ENCODE measurements at regions not wholly inside any gene's neighbourhood (a gene's known extent, or its start where the extent isn't known, plus 50 kb on each side); places are given as distances from the start of the nearest gene placed in this dataset.

DNA sequence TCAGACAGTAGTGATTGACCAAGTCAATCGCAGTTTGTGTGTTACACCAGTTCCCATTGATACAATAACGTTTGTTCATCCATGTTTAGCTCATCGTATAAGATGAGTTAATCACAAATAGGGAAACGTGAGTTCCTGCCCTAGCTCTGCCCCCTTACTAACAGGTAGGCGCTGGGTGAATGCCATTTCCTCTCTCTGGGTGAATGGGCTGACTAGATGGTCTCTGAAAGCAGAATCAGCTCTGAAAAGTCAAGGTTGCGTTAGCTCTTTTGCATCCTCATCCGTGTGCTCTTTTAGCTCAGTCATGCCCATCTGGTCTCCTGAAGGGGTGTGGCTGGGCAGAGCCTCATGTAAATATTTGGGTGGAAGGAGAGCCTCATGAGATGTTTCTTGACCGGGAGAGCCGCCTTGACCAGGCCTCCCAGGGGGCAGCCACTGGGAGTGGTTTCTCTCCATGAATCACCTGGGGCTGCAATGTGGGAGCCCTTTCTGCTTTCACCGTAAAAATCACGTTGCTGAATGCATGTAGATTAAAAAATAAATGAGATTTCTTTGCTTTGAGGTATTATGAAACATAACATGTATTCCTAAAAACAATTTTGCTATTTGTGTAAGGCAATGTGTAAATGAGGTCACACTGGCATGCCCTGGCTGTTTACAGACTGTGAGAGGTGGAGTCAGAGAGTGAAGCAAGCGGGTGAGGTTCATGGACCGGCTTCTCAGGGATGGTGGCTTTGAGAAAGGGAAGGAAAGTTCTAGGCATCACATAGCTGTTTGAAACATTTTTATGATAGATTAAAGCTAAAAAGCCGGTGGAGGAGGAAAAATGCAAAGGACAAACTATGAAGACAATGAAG, 108.4 kb upstream of the RASGRP1 start:
- no peak for DNase-seq

DNA sequence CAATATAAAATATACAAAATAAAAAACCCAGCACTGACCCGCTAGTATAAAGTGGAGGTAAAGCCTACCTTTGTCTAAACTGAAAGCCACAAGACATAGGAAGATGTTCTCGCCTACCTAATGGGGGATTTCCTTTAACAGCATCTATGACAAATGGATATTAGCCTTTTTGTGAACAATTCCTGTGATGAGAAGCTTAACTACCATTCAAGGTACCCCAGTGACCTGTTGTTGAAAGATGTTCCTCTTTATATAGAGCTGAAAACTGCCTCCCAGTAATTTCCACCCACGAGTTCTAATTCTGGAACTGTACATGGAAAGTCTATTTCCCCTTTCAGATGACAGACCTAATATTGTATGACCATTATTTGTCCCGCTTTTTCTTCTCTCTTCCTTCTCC, 109.8 kb upstream of the RASGRP1 start:
- no peak for DNase-seq

DNA sequence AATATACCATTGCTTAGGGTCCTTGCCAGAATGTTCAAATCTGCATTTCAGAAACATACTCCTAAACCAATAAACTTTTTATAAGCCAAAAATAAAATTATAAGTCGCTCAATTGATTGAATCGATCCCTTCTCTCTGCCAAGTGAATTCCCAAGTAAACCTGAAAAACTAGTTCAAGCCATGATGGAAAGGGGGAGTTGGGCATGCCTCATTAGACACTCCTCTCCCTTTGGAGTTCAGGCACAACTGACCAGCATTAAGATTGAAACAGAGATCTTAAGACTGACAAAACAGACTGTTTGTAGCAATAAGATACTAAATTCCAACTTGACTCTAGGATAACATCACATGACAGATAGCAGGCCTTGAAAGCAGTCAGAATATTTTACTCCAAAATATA, 113.7 kb upstream of the RASGRP1 start:
- no peak for DNase-seq

DNA sequence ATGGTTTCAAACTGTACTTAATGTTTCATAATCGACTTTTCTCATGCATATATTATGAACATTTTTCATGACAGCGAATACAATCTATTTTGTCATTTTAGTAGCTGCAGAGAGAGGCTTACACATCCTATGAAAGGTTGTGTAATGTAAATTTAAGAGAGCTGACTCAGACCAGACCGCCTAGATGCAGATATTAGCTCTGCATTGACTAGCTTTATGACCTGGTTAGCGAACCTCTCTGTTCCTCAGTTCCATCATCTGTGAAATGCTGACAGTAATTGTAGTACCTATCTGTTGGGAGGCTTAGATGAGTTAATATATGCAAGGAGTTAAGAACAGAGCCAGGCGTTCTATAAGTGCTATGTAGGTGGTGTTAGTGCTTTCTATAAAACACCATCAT, 116.2 kb upstream of the RASGRP1 start:
- DNase-seq = no peak

DNA sequence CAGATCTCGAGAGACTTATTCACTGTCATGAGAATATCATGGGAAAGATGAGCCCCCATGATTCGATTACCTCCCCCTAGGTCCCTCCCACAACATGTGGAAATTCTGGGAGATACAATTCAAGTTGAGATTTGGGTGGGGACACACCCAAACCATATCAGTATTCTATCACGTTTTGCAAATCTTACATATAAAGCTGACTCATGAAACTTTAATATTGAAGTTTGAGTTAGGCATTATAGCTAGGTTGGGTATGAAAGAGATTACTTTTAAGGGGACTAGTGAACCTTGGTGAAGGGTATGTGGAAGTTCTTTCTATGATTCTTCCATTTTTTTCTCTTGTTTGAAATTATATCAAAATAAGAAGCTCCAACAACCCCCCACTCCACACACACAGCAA, 117.7 kb upstream of the RASGRP1 start:
- no peak for DNase-seq

DNA sequence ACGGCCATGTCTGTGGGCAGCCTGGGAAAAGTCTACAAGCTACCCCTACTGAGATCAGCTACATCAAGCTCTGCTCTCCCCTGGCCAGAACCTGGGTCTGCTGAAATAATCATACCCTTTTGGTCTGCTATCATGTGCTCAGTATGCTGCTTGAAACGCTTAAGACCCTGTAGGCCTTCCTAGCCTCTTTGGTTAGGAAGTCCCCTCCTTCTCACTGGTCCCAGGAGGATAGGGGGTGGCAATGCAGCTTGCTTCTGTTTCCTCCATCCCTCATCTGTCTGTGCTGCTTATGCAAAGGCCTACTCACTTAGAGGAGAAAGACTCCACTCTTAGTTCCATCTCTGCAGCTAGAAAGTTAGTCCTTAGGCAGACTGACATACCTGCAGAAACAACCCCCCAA, 118.2 kb upstream of the RASGRP1 start:
- DNase-seq = no peak

DNA sequence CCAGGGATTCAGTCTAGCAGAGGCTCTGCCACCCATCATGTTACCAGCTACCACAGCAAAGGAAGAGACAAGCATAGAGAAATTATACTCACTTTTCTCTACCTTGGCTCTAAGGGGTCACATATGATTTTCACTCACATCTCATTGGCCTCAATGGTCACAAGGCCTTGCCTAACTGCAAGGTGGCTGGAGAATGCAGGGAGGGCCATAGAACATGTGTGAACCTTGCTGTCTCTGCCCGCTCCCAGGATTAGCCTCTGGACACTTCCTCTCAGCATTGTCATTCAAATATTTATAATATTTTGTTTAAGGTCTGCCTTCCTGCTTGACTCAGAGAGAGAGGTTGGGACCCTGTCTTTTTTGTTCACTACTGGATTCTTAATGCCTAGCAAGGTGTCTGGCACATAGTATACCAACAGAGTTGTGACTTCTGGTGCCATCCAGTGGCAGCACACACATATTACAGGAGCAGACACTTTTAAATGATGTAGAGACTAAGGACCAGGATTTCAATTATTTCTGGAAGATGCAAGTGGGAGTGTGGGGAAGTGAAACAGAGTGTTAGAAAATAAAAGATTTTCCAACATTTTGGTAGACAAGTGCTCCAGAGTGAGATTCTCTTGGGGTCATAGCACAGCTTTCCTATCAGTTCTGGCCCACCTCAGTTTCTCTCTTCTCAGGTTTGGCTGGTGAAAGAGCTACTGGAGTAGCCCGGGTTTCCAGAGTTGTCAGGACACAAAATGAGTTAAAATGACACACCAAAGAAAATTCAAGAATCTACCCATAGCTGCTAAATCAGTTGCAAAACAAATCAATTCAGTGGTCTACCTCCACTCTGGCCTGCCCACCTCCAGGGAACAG, 119.0 kb upstream of the RASGRP1 start:
- peak; percentile 66 for DNase-seq

DNA sequence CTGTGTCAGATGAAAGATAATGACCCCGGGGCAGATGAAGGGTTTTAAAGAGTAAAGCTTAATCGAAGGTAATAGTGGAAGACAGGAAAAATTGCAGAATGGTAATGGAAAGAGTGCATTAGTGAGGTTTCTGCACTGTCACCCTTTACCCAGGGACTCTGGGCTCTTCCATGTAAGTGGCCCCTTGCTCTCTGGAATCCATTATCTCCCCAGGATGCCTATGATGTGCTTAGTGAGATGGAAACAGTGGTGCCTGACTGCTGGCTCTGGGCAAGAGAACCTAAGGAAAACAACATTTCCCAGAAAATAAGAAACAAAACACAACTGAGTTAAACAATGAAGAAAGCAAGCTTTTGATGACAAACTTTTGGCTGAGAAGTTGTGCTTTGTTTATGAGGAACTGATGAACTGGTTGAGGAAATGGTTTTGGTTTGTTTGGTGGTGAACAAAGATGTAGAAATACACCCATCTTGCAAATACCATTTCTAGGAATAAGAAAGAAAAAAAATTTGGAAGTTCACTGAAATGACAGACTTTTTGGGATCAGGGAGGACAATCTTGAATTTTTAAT, 119.9 kb upstream of the RASGRP1 start:
- DNase-seq = no peak

DNA sequence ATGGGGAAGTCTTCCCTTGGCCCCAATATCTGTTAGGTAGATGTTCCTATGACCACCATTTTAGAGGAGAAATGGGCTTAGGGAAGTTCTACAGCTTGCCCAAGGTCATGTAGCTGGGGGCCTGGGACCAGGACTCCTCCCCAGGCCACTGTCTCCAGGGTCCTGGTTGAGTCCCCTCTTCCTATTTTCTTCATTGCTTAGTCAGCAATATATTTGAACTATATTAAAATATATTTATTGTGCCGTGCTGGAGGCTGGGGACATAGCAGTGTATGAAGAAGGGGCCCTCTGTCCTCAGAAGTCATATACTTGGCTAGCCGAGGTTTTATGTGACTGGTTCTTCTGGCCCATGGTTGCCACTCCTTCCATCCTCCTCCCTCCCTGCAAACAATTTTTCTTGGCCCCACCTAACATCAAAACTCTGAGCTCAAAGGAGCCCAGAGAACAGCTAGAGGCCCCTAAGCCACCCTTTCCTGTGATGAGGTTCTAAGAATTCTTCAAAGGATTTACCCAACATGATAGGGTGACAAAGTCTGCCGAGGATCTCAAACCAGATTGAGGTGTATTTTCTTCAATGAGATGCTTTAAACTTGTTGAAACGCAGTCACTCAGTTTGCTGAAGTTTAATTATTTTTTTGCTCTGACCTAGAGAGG, 121.2 kb upstream of the RASGRP1 start:
- DNase-seq = peak; percentile 76

DNA sequence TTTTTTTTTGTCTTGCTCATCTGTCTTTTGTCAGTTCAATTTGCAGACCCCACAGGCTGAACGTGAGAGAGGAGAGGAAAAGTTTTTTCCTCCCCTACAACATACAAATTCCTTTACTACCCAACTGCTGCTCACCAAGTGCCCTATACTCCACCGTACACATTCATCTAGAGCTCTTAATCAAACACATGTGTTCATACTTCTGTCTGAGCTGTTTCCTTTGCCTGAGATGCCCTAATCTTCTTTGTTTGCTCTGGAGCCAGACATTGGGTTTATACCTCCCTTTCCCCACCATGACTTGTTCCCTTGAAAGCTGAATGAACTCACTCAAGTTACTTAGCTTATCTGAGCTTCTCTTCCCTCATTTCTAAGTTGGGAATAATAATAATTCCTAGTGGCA, 122.7 kb upstream of the RASGRP1 start:
- DNase-seq = no peak

DNA sequence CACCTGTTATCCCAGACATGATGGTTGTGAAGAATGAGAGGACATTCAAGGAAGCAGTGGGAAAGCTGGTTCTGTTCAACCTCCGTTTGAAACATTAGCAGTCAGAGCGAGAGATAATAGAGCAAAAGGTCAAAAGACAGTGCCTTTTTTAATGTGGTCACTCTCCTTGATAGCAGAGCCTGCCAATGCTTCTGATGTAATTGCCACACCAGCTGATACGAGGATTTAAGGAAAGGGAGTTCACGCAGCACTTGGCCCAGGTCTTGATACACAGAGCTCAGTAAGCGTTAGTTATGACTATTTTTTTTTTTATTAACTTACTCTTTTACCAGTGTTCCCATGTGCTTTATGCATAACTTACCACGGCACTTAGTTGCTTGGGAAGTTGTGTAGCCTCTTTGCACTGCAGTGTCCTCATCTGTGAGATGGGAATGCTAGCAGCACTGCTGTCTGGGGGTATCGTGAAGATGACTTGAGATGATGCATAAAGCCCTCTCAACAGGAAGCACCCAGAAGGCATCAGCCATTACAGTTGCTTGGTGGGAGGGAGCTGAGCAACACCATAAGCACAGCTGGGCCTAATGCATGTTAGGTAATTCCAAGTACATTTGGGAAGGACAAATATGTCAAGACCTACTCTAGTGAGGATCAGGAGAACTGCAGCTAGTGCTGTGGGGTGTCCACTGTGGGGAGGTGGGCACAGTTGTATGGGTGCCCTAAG, 123.3 kb upstream of the RASGRP1 start:
- no peak for DNase-seq

DNA sequence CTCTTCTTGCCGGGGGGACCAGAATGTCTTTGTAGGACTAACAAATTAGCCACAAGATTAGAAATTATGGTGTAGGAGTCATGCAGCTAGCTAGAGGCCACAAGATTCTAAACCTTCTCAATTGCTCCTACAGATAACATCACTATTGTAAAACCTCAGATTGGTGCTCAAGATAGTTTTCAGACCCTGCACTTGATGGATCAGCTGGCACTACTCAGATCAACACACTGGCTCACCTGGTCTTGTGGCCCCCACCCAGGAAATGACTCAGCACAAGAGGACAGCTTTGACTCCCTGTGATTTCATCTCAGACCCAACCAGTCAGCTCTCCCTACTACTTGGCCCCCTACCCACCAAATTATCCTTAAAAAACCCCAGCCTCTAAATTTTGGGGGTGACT, 124.1 kb upstream of the RASGRP1 start:
- DNase-seq = peak; percentile 75

DNA sequence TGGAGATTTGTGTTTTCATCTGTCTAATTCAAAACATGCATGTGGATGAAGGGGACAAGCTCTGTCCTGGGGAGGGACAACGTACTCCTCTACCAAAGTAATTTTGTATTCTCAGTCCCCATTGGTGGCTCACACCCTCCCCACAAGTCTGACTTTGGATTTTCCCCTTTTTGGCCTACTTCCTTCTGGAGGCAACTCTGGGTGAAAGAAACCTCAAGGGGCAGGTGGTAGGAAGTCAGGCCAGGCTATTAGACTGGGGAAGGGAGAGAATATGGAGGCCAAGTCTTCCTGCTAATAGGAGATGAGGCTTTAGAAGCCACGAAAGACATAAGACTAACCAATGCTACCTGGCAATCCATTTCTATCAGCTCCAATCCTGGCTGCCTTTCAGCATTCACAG, 124.9 kb upstream of the RASGRP1 start:
- no peak for DNase-seq

DNA sequence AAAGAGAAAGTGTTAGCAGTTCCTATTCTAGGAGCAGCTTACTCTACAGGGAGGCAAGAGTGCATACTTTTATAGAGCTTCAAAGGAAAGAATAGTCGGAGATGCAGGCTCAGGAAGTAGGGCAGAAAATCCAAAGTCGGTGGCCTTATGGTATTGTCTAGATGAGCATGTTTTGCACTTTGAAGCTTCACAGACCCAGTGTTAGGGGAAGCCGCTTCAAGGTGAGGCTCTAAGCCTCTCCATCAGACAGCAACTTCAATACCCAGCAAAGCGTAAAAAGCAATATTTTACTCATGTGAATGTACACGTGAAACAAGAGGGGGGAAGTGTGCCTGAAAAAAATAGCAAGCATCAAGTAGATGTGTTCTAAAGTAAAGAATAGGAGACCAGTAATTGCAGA, 125.6 kb upstream of the RASGRP1 start:
- DNase-seq = no peak

DNA sequence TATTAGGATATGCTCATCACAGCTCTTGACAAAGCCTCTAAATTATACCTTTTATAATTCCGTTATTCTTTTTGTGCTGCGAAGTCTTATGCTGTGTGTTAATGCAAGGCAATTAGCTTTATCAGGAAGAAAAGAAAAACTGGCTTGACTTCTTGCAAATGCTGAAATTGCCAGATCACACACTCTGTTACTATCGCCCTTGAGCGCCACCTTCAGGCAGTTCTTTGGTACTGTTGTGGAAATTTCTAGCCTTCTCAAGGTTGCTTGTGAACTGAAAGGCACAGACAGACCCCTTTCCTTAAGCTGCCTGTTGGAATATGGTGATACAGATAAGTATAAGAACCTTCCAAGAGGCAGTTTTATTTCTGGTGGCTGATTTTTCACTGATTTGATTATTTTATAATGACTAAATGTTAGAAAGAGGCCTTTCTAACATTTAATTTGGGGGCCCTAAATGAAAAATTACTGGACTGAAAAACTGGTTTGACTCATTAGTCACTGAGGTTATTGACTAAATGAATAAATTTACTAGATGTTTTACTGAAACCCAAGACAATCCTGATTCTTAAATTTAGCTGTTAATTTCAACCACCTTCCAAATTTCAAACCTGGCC, 126.2 kb upstream of the RASGRP1 start:
- peak; percentile 77 for DNase-seq

DNA sequence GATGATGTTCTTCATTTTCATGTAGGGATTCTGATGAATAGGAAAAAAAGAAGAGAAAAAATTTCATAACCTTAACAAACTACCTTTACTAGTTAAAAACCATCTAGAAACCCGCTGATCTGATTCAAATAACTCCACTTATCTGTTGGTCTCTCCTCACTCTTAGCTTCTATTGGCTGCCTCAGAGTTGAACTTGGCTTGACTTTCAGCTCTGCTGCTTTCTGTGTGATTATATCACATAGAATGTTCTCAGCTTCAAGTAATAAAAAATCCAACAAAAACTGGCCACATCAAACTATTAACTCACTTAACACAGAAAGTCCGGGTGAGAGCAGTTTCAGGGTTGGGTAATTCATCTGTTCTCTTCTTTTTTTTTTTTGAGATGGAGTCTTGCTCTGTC, 126.8 kb upstream of the RASGRP1 start:
- DNase-seq = no peak

DNA sequence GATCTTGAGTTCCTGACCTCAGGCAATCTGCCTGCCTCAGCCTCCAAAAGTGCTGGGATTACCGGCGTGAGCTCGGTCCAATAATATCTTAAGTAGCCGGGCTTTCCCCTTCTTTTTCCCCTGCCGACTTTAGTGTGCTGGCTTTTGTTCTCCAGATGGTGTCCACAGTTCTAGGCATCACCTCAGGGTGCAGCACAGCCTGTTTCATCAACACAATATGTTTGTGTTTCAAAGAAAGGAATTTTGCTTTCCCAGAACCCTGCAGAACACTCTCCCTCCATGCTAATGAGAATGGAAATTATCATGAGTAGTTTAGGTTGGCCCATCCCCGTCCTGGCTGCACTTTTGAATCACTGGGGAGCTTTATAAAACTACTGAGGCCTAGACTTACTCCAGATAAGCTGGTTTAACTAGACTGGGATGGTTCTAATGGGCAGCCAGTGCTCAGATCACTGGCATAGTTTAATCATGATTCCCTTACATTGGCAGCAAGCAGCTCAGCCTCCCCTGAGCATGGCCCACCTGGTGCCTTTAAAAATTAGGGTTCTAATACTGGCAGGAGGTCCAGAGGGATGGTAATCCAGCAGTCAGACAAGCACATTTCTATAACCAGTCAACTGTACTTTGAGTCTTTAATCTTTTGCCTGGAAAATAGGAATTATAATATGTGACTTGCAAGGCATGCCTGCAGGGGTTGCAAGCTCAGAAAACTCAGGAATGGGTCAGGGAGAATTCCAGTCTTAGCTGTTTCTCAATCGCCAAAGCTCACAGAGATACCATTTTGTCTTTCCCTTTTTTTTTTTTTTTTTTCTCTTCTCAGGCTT, 127.6 kb upstream of the RASGRP1 start:
- no peak for DNase-seq

DNA sequence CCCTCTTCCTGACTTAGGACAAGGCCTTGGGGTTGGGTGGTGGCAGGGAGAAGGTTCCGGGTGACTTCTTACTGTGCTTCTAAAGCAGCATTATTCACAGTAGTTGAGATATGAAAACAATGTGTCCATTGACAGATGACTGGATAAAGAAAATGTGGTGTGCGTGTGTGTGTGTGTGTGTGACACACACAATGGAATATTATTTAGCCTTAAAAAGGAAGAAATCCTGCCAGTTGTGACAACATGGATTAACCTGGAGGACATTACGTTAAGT, 128.1 kb upstream of the RASGRP1 start:
- DNase-seq = no peak

DNA sequence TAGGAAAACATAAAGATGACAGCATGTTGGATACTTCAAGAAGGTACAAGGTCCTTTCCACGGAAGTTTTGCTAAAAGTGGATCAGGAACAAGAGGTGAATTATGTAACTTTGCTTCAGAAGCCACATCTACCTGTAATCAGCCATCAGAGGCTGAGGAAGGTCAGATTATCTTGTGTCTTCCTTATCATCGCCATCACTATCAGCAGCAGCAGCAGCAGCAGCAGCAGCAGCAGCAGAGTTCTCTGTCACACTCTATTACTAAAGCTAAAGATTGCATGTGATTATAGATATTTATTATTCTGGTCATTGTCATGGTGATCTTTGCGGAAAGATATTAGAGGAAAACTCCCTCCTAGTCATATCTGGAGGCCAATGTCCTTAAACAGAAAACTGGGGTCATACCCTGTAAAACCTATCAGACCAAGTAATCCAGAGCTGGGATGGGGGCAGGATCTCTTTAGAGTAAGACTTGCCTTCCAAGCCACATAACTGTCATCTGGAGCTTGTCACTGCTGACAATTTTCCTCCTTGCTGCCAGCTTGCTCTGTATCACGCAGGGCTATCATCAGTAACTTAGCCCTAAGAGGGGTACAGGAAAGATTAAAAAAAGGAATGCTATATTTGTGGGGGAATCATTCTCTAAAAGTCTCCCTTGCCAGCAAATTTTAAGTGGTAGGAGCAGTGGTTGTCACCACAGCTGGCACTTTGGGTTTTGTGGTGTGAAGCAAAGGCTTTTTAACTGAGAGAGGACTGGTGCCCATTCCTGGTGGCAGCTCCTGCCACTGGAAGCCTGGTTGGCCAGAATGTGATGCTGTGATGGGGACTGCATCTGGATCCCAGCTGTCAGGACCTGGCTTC, 130.9 kb upstream of the RASGRP1 start:
- no peak for DNase-seq

DNA sequence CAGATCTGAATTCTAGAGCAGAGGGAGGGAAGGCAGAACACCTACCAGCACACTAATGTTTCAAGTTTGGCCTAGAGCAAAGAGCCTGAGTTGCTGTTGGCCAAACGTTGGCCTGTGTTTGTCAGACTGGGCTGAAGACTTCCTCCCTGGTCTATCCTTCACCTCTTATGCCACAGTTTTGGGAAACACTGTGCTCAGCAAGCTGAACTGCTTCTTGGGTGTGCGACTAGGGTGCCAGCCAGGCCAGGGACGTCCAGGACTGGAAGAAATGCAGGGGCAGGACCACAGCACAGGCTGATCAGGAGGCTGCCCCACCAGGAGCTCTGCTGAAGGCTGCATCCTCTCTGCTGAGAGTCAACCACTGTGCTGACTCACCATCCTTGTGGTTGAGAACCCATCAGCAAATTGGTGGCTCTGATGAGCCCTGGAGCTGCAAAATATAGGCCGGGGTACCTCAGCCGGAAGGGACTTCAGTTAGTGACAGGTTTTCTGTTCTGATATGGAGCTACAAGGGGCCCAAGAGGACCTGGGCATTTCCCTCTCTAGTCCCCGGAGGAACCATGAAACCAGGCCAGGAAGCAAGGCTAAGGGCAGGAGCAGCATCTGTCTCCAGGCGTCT, 131.6 kb upstream of the RASGRP1 start:
- DNase-seq = peak; percentile 54

Measured in central memory CD4-positive, alpha-beta T cell (primary cell).